Caco-2 (cell line): ENCODE measurements at regions not wholly inside any gene's neighbourhood (a gene's known extent, or its start where the extent isn't known, plus 50 kb on each side); places are given as distances from the start of the nearest gene placed in this dataset.

Source experiments
- BruUV-seq: library from RNA; stranded (reverse); fragments of 400-500 nt; replicated peaks from 2 replicates; lab custom pipeline; 2021; lab: Mats Ljungman, UMichigan
- CTCF ChIA-PET: fragments of 300-600 bp; sonication (Branson Sonifier 250); formaldehyde crosslinking; loops from one replicate; lab custom pipeline; 2022; ENCODE audit warnings: antibody characterized with exemption; lab: Charles Lee
- POLR2A ChIA-PET: fragments of 300-600 bp; sonication (Branson Sonifier 250); formaldehyde crosslinking; loops from one replicate; lab custom pipeline; 2022; ENCODE audit warnings: antibody characterized with exemption; lab: Charles Lee
- DNase-seq, 2 experiments: peaks; one replicate each; pipeline versions ENCODE4 v3.0.0 to v3.0.0-alpha.2; 2020 to 2022
- H3K27me3 ChIP-seq: replicated peaks from 2 replicates; pipeline ENCODE4 v1.6.0; 2011; ENCODE audit warnings: low read length; ENCODE audit not compliant: control insufficient read depth, insufficient read depth
- H3K36me3 ChIP-seq: 2 replicates; pipeline ENCODE4 v1.5.1; 2011; ENCODE audit warnings: low read length; ENCODE audit not compliant: control insufficient read depth, insufficient read depth
- H3K4me1 ChIP-seq: fragments of 250-450 bp; sonication (Bioruptor Pico); 2 replicates; pipeline ENCODE4 v1.5.1; 2020; ENCODE audit warnings: mild to moderate bottlenecking
- H3K4me3 ChIP-seq: 2 replicates; pipeline ENCODE4 v1.5.1; 2011; ENCODE audit warnings: low read depth, mild to moderate bottlenecking, control low read depth, low read length
- H3K9me3 ChIP-seq: fragments of 250-450 bp; sonication (Bioruptor Pico); 2 replicates; pipeline ENCODE4 v1.5.1; 2020; ENCODE audit warnings: mild to moderate bottlenecking, moderate library complexity
- H3K27ac Mint-ChIP-seq: one replicate; pipeline ENCODE4 v1.8.0; 2022; ENCODE audit warnings: mixed read lengths; ENCODE audit not compliant: unreplicated experiment
- H3K27me3 Mint-ChIP-seq: one replicate; pipeline ENCODE4 v1.8.0; 2022; ENCODE audit warnings: mixed read lengths; ENCODE audit not compliant: insufficient read depth, unreplicated experiment
- H3K36me3 Mint-ChIP-seq: one replicate; pipeline ENCODE4 v1.8.0; 2022; ENCODE audit warnings: mild to moderate bottlenecking, mixed read lengths; ENCODE audit not compliant: insufficient read depth, unreplicated experiment
- H3K4me1 Mint-ChIP-seq: one replicate; pipeline ENCODE4 v1.8.0; 2022; ENCODE audit warnings: low read depth, mixed read lengths; ENCODE audit not compliant: unreplicated experiment
- H3K4me3 Mint-ChIP-seq: one replicate; pipeline ENCODE4 v1.8.0; 2022; ENCODE audit warnings: mild to moderate bottlenecking, moderate library complexity, mixed read lengths; ENCODE audit not compliant: unreplicated experiment
- H3K9me3 Mint-ChIP-seq: one replicate; pipeline ENCODE4 v1.8.0; 2022; ENCODE audit warnings: mixed read lengths; ENCODE audit not compliant: unreplicated experiment
- CTCF ChIP-seq, 2 experiments: fragments of 200-600 bp in 1 of 2; IDR thresholded peaks; 1 replicate in 1 of 2; 2 replicates in 1 of 2; pipeline versions ENCODE4 v1.5.1 to v1.8.0; 2011 to 2022; ENCODE audit warnings: antibody characterized with exemption in 1 of 2, control low read depth in 1 of 2, inconsistent platforms in 1 of 2, low read depth in 1 of 2, low read length in 1 of 2, mild to moderate bottlenecking in 1 of 2, moderate library complexity in 1 of 2; ENCODE audit not compliant: insufficient read depth in 1 of 2, severe bottlenecking in 1 of 2, unreplicated experiment in 1 of 2
- intact Hi-C: fragments of 100-400 bp; cut with micrococcal nuclease; formaldehyde crosslinking; loops from one replicate; pipeline ENCODE4 v1.10.0; 2022; ENCODE audit not compliant: unreplicated experiment

GRCh38 chr9:95750725-95751519, 124.6 kb upstream of the ERCC6L2 start:
- Mint-ChIP-seq H3K27me3 (no peaks in the 10 kb centered on the region), H3K4me3 (no peak overlapping the region)
- H3K4me1 ChIP-seq: no peaks in the 10 kb centered on the region

GRCh38 chr9:95749493-95749892, 126.0 kb upstream of the ERCC6L2 start:
- POLR2A ChIA-PET: interaction anchor here (0.6 kb wide), 1 partner anchor 159 kb away, joined by 3 read pairs; no protein-coding TSS in a partner anchor
- TF ChIP-seq CTCF (IDR thresholded peaks at IDR 0.05; ENCODE audit: insufficient read depth in 1 of 2, low read depth in 1 of 2, low read length in 1 of 2, severe bottlenecking in 1 of 2, unreplicated experiment in 1 of 2): no peak
- no peaks in the 10 kb centered on the region for H3K27me3 Mint-ChIP-seq
- no peaks in the 10 kb centered on the region for H3K27me3 ChIP-seq
- H3K36me3 Mint-ChIP-seq: no peaks in the 10 kb centered on the region
- H3K4me1 Mint-ChIP-seq: peaks cover 4% of the 10 kb centered on the region
- H3K36me3 ChIP-seq: no peaks in the 10 kb centered on the region
- no TSS peak for BruUV-seq
- no peak overlapping the region for H3K27ac Mint-ChIP-seq
- no peak overlapping the region for H3K4me3 ChIP-seq
- intact Hi-C loops: no loop called here
- CTCF ChIA-PET: interaction anchor here (0.7 kb wide), 1 partner anchor 217 kb away, joined by 3 read pairs; no protein-coding TSS in a partner anchor
- H3K4me3 Mint-ChIP-seq: no peak overlapping the region
- no peaks in the 10 kb centered on the region for H3K4me1 ChIP-seq
- no peaks in the 10 kb centered on the region for H3K9me3 Mint-ChIP-seq
- no peak for DNase-seq
- no peaks in the 10 kb centered on the region for H3K9me3 ChIP-seq

More at GRCh38 chr9:95750725-95751519, 124.6 kb upstream of the ERCC6L2 start:
- TF ChIP-seq CTCF (IDR thresholded peaks at IDR 0.05; ENCODE audit: insufficient read depth in 1 of 2, low read depth in 1 of 2, low read length in 1 of 2, severe bottlenecking in 1 of 2, unreplicated experiment in 1 of 2): no peak
- Histone ChIP-seq H3K9me3 (no peaks in the 10 kb centered on the region), H3K4me3 (no peak overlapping the region), H3K27me3 (no peaks in the 10 kb centered on the region), H3K36me3 (no peaks in the 10 kb centered on the region)
- no TSS peak for BruUV-seq
- H3K4me1 Mint-ChIP-seq: peaks cover 7% of the 10 kb centered on the region
- POLR2A ChIA-PET: no interaction called here
- intact Hi-C loops: no loop called here
- no peak overlapping the region for H3K27ac Mint-ChIP-seq
- H3K9me3 Mint-ChIP-seq: no peaks in the 10 kb centered on the region
- DNase-seq: no peak
- H3K36me3 Mint-ChIP-seq: peaks cover 6% of the 10 kb centered on the region
- CTCF ChIA-PET: no interaction called here

GRCh38 chr9:95746408-95747180, 128.9 kb upstream of the ERCC6L2 start:
- Mint-ChIP-seq H3K27me3 (no peaks in the 10 kb centered on the region), H3K27ac (no peak overlapping the region), H3K4me3 (no peak overlapping the region), H3K4me1 (no peaks in the 10 kb centered on the region), H3K9me3 (no peaks in the 10 kb centered on the region), H3K36me3 (no peaks in the 10 kb centered on the region)
- TF ChIP-seq CTCF (IDR thresholded peaks at IDR 0.05; ENCODE audit: insufficient read depth in 1 of 2, low read depth in 1 of 2, low read length in 1 of 2, severe bottlenecking in 1 of 2, unreplicated experiment in 1 of 2): no peak
- intact Hi-C loops: no loop called here
- no TSS peak for BruUV-seq
- H3K36me3 ChIP-seq: no peaks in the 10 kb centered on the region
- no peaks in the 10 kb centered on the region for H3K27me3 ChIP-seq
- POLR2A ChIA-PET: no interaction called here
- no peak overlapping the region for H3K4me3 ChIP-seq
- CTCF ChIA-PET: no interaction called here
- no peak for DNase-seq
- H3K9me3 ChIP-seq: no peaks in the 10 kb centered on the region
- H3K4me1 ChIP-seq: no peaks in the 10 kb centered on the region
